ENCODE measurements at regions not wholly inside any gene's neighbourhood (a gene's known extent, or its start where the extent isn't known, plus 50 kb on each side); places are given as distances from the start of the nearest gene placed in this dataset.

DNA sequence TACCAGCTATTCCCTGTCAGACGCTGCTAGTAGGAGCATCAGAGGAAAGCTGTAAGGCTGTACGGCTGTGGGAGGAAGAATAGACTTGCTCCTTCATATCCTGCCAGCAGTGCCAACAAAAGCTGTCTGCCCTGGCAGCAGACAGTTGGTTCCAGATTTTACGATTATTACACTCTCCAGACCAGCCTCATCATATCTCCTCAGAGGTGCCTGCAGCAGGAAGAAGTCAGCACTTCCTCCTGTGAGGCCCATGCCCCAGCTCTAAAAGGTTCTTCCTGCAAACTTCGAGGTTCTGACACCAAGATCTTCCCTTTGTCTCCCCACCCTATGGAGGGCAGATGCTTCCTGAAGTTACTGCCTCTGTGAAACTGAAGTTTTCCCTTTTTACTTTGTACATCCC is 537.7 kb upstream of the PKDCC start:
- H3K4me3 ChIP-seq, result no peak overlapping the region
- TF ChIP-seq, protein P1, sequence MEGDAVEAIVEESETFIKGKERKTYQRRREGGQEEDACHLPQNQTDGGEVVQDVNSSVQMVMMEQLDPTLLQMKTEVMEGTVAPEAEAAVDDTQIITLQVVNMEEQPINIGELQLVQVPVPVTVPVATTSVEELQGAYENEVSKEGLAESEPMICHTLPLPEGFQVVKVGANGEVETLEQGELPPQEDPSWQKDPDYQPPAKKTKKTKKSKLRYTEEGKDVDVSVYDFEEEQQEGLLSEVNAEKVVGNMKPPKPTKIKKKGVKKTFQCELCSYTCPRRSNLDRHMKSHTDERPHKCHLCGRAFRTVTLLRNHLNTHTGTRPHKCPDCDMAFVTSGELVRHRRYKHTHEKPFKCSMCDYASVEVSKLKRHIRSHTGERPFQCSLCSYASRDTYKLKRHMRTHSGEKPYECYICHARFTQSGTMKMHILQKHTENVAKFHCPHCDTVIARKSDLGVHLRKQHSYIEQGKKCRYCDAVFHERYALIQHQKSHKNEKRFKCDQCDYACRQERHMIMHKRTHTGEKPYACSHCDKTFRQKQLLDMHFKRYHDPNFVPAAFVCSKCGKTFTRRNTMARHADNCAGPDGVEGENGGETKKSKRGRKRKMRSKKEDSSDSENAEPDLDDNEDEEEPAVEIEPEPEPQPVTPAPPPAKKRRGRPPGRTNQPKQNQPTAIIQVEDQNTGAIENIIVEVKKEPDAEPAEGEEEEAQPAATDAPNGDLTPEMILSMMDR (IDR thresholded peaks at IDR 0.05), result no peak
- DNase-seq, result no peak
- intact Hi-C loops (cut with DNase I), result no loop called here
- no peak overlapping the region for H3K27ac ChIP-seq
- no peaks in the 10 kb centered on the region for H3K4me1 ChIP-seq
- no peaks in the 10 kb centered on the region for H3K36me3 ChIP-seq (ENCODE audit: insufficient read depth in 1 of 2, low read depth in 1 of 2)
- WGBS, 3 donors, result 16 to 19% (median 19%) methylated on average over 4 of the region's 4 CpGs
- H3K9me3 ChIP-seq, result no peaks in the 10 kb centered on the region
- no peaks in the 10 kb centered on the region for H3K27me3 ChIP-seq (ENCODE audit: insufficient read depth in 3 of 3, low read length in 2 of 3)
- ATAC-seq, result no peak

DNA sequence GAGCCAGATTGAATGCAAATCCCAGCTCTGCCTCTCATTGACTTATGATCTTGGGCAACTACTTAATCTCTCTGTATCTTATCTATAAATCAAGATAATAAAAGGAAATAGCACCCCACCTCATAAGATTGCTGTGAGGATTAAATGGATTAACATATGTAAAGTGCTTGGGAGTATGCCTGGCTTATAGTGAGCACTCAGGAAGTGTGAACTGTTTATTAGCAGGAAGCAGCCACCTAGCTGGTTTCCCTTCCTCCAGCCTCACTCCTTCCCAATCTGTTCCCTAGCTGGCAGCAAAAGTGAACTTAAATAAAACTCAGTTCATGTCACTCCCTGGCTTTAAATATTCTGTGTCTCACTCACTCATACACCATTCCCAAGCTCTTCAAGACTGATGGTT is 526.6 kb upstream of the PKDCC start:
- H3K27ac ChIP-seq, result no peak overlapping the region
- no peaks in the 10 kb centered on the region for H3K36me3 ChIP-seq (ENCODE audit: insufficient read depth in 1 of 2, low read depth in 1 of 2)
- TF ChIP-seq, protein P1 (IDR thresholded peaks at IDR 0.05), result no peak
- ATAC-seq, result no peak
- intact Hi-C loops (cut with DNase I), result no loop called here
- no peaks in the 10 kb centered on the region for H3K4me1 ChIP-seq
- H3K4me3 ChIP-seq, result no peak overlapping the region
- H3K9me3 ChIP-seq, result no peaks in the 10 kb centered on the region
- no peak for DNase-seq
- H3K27me3 ChIP-seq (ENCODE audit: insufficient read depth in 3 of 3, low read length in 2 of 3), result no peaks in the 10 kb centered on the region

GRCh38 chr2:41527525-41528323 is 520.1 kb upstream of the PKDCC start:
- no peaks in the 10 kb centered on the region for H3K4me1 ChIP-seq
- no peaks in the 10 kb centered on the region for H3K36me3 ChIP-seq (ENCODE audit: insufficient read depth in 1 of 2, low read depth in 1 of 2)
- DNase-seq, result no peak
- H3K27ac ChIP-seq, result no peak overlapping the region
- TF ChIP-seq, protein P1 (IDR thresholded peaks at IDR 0.05), result no peak
- 67 to 74% (median 70%) methylated on average over 6 of the region's 6 CpGs for WGBS, 3 donors
- no peaks in the 10 kb centered on the region for H3K27me3 ChIP-seq (ENCODE audit: insufficient read depth in 3 of 3, low read length in 2 of 3)
- intact Hi-C loops (cut with DNase I), result no loop called here
- ATAC-seq, result no peak
- H3K4me3 ChIP-seq, result no peak overlapping the region
- H3K9me3 ChIP-seq, result no peaks in the 10 kb centered on the region

DNA sequence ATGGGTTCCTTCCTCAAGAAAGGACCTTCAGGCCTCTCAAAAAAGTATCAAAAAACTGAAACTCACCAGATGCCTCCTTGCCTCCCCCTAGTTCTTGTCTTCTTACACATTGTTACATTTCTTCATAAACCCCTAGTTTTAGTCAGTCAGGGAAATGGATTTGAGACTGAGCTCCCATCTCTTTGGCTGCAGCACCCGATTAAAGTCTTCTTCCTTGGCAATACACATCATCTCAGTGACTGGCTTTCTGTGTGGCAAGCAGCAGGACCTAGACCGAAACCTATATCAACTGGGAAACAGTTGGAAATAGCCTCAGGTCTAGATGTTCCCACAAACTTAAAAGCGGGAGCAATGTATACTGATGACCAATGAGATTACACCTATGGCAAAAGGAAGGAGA is 512.2 kb upstream of the PKDCC start:
- 90 to 92% (median 92%) methylated on average over 3 of the region's 3 CpGs for WGBS, 3 donors
- H3K27me3 ChIP-seq (ENCODE audit: insufficient read depth in 3 of 3, low read length in 2 of 3), result no peaks in the 10 kb centered on the region
- no peak for ATAC-seq
- no peak for DNase-seq
- H3K4me3 ChIP-seq, result no peak overlapping the region
- no peaks in the 10 kb centered on the region for H3K36me3 ChIP-seq (ENCODE audit: insufficient read depth in 1 of 2, low read depth in 1 of 2)
- H3K9me3 ChIP-seq, result peaks cover 6% of the 10 kb centered on the region
- TF ChIP-seq, protein P1 (IDR thresholded peaks at IDR 0.05), result no peak
- intact Hi-C loops (cut with DNase I), result no loop called here
- no peaks in the 10 kb centered on the region for H3K4me1 ChIP-seq
- no peak overlapping the region for H3K27ac ChIP-seq
